ENCODE measurements at regions not wholly inside any gene's neighbourhood (a gene's known extent, or its start where the extent isn't known, plus 50 kb on each side); places are given as distances from the start of the nearest gene placed in this dataset.

DNA sequence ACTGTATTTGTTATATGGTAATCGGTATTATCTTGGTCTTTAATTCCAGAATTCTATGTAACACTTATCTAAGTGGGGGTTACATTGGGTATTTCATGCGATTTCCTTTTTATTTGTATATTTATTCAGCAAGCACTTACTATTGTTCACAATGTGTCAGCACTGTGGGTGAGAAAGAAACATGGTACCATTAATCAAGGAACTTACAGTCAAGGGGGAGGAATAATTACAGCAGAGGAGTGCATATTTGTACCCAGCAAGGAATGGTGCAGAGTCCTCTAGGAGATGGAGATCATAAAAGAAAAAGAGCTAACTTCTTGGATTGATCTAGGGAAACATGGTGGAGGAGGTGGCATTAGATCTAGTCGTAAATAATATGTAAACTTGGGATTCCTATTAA lies 117.0 kb upstream of the KCNJ16 start:
- DNase-seq = no peak

- DNase-seq = no peak
Measured at GRCh38 chr17:69959283-69959682, 115.7 kb upstream of the KCNJ16 start.

- no peak for DNase-seq
Measured at GRCh38 chr17:69960755-69961154, 114.3 kb upstream of the KCNJ16 start.

DNA sequence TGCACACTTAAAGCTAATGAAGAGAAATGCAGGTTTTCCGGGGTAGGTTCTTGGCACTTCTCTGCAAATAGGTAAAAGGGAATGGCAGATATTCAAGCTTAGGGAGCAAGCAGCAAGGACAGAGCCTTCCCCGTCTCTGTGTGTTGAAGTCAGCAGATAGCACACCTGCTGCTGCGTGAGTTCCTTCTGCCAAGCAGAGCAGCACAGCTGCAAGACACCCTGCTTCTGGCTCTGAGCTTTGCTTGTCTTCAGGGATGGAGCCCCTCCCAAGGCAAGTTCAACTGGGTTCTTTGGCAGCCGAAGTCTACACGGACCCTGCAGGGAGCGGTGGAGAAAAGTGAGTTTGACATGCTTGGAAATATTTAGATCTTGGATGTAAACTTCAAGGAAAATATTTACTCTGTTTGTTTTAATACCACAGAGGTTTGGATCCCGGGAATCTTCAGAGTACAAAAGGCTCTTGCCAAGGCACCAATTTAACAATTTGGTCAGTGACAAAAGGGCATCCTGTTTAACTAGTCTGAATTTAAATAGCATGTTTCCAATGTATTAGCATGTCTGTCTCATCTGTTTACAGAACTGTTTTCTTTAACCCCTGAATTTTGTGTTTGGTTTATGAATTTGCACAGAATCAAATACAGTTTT lies 113.4 kb upstream of the KCNJ16 start:
- no peak for DNase-seq

DNA sequence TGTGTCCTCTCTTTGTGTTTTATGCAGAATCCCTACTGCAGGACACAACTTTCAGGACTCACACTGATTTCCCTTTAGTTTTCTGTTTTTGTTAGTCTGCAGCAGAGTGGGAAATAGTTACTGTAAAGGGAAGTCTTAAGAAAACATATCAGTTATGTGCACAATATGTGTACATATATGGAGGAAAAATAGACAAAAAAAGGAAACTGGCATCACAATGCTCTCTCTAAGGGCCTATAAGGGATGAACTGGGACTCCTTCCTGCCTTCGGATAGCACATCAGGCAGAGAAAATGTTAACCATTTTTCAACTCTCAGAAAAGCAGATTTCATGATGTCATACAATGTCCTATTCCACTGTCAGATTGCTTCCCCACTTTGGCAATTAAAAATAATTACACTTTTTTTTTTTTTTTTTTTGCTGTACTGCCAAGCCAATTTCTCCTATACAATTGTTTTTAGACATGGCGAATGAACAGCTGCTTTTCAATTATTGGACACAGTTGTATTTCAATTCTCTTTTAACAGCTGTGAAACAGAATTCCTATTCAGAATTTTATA lies 112.5 kb upstream of the KCNJ16 start:
- DNase-seq = no peak

GRCh38 chr17:69967910-69968411 lies 107.1 kb upstream of the KCNJ16 start:
- DNase-seq = no peak

DNA sequence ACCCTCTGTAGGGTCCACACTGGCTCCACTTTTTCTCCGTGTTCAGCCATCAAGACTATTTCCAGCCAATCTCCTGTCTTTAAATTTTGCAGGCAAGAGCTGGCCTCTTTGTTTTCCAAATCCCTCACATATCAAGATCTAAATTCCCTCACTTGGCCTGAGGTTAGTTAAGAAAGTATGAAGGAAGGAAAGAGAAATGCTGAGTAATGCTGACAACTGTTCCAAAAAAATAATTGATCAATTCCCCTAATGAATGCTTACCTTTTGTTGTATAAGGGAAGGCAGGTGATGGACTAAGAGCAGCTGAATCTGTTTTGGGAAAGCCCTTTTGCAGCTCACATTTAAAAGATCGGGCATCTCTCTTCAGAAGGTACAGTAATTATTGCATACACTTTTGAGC lies 105.1 kb upstream of the KCNJ16 start:
- no peak for DNase-seq

- DNase-seq = no peak
Measured at GRCh38 chr17:69972251-69972650, 102.8 kb upstream of the KCNJ16 start.

- no peak for DNase-seq
Measured at GRCh38 chr17:69975808-69976207, 99.2 kb upstream of the KCNJ16 start.

DNA sequence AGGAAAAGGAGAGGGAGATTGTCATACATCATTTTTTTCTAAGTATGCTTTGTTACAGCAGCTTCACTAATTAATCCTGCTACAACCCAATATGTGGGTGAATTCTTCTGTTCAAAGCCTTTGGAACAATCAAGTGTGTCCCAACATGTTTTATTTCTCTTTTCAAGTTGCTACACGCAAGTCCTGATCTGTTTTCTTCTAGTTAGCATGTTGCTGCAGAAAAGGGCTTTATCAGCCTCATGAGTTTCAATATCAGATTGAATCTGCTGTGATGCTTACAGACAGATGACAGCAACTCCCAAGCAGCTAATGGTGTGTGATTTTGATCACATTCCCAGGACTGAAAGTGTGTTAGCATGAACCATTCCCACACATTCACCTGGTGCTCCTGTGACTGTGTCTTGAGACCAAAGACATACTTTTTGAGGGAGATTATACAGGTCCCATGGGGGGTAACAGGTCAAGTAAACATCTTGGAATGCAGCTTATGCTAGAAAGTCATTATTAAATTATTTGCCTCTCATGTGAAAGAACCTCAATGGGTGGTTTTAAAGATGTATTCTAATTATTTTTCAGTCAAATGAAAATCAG lies 96.9 kb upstream of the KCNJ16 start:
- DNase-seq = no peak

DNA sequence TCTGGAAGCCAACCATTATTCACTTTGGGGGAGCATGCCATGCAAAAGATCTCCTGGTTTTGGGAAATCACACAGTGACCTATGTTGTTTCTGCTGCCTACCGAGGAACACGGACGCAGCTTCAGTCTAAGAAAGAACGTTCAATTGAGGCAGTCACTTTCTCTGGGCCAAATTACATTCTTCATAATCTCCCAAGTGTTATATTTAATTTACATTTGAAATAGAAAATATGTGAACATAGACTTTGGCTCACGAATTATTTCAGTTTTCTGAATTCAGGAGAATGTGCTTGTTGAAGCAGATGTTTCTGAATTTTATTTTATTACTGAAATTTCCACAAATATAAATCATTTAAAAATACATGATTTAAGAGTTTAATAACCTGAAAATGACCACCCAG lies 93.6 kb upstream of the KCNJ16 start:
- DNase-seq = no peak

DNA sequence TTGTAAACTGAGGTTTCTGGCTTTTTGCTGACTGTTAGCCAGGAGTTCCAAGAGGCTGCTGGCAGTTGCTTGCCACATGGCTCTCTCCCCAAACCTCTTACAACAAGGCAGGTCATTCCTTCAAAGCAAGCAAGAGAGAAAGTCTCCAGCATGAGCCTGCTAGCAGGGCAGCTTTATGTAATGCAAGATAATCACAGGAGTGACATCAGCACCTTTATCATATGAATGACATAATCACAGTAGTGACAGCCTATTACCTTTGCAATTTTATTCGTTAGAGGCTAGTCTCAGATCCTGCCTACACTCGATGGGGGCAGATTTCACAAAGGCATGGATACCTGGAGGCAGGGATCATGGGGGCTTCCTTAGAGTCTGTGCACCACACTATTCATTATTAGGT lies 79.5 kb upstream of the KCNJ16 start:
- no peak for DNase-seq

- no peak for DNase-seq
Measured at GRCh38 chr17:69997332-69997731, 77.7 kb upstream of the KCNJ16 start.

DNA sequence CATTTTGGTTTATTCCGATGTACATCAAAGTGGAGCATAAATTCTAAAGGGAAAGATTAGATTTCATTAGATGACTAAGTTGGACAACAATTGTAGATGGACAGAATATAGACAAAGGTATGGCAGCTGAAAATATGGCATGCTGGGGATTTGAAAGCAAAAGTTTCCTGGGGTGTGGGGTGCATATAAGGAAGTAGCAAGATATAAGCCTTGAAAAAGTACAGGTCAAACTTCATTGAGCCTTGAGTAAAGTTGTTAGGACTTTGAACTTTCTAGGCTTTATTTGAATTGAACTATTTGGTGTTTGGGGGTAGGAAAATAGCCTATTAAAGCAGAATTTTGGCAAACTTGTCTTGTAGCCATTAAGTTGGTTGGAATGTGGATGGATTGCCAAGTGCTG lies 75.8 kb upstream of the KCNJ16 start:
- DNase-seq = no peak

GRCh38 chr17:70006159-70006558 lies 68.9 kb upstream of the KCNJ16 start:
- no peak for DNase-seq

GRCh38 chr17:70011750-70012149 lies 63.3 kb upstream of the KCNJ16 start:
- peak; percentile 34 for DNase-seq

DNA sequence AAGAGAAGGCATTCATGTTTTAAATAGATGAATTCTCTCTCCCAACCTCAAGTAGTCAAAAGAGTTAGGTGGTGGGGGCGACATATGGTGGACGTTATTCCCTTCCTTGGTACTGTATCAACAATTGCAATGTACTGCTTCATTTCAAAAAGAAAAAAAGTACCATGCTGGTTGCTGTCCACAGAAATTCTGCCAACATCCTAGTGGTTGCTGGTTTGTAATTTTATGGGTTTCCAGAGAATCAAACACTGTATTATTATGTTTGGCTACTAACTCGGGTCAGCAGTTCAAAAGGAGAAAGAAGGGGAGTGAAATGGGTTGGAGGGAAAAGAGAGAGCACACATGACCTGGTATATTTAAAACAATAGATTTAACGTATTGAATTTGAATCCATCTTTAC lies 61.1 kb upstream of the KCNJ16 start:
- peak; percentile 7 for DNase-seq

DNA sequence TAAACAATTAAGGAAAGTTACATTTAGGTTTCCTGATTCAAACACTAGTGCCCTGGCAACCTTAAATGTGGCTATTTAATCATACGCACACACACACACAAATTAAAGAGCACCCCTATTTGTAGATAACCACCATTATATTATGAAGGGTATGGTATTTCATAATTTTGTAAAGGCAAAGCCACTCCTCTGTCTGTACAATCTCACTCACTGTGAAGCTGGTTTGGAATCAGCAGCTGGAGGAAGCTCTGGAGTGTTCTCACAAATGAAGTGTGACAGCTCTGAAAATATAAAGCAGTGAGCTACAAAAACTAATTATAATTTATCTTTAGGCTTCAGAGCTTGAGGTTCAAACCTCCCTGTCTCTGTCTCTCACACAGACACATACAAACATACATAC lies 57.9 kb upstream of the KCNJ16 start:
- no peak for DNase-seq

GRCh38 chr17:70017941-70018340 lies 57.1 kb upstream of the KCNJ16 start:
- DNase-seq = no peak

DNA sequence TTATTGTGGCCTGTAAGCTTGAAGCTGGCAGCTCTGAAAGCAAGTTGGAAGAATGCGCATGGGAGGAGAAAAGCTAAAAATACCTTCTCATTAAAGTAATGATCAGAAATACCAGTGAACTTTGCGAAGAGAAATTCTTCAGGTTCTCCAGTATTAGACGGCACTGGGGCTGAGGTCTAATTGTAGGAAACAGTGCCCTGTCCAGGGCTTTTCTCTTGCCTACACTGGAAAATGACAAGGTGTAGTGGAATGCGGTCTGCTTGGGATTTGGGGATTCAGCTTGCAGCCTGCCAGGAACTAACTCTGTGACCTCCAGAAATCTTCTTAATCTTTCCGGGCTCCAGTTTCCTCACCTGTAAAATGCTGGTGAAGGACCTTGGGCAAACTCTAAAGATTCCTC lies 53.3 kb upstream of the KCNJ16 start:
- no peak for DNase-seq

- peak; percentile 21 for DNase-seq
Measured at GRCh38 chr17:70022175-70022574, 52.9 kb upstream of the KCNJ16 start.

DNA sequence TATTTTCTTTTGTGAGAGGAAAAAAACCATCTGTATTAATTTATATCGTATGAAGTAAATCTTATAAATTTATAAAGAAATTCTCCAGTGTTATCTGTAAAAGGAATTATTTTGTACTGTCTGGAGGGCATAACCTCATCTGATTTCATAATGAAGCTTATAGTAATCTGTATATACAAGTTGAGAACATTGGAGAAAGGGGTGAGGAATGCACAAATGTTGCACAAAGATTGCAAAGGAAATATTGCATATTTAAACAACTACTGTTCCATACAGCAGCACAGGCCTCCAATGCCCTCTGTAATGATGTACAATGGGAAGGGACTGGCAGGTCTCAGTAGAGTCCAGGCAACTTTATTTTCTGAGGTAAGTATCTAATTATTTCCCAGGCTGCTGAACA lies 50.8 kb upstream of the KCNJ16 start:
- no peak for DNase-seq
